Stimulated activated CD8-positive, alpha-beta memory T cell treated with anti-CD3 and anti-CD28 coated beads, Interleukin-15, amount 100 ng/mL, for 24 hours (primary cell): ENCODE measurements at regions not wholly inside any gene's neighbourhood (a gene's known extent, or its start where the extent isn't known, plus 50 kb on each side); places are given as distances from the start of the nearest gene placed in this dataset.
"Not testable (repeated sequence)": the region's sequence is repeated elsewhere in the genome, so short reads cannot be mapped to it uniquely, and the experiment has no call there.

Experiments
- DNase-seq: peaks from one replicate; pipeline ENCODE4 v3.0.0-alpha.2; 2020; ENCODE audit warnings: low read depth

DNA sequence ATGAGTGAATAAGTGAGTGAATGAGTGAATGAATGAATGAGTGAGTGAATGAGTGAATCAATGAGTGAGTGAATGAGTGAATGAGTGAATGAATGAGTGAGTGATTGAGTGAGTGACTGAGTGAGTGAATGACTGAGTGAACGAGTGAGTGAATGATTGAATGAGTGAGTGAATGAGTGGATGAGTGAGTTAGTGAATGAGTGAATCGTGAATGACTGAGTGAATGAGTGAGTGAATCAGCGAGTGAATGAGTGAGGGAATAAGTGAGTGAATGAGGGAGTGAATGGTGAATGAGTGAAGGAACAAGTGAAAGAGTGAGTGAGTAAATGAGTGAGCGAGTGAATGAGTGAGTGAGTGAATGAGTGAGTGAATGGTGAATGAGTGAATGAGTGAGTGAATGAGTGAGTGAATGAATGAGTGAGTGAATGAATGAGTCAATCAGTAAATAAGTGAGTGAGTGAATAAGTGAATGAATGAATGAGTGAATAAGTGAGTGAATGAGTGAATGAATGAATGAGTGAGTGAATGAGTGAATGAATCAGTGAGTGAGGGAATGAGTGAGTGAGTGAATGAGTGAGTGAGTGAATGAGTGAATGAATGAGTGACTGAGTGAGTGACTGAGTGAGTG lies 135.7 kb upstream of the ZNF469 start:
- not testable (repeated sequence) for DNase-seq

DNA sequence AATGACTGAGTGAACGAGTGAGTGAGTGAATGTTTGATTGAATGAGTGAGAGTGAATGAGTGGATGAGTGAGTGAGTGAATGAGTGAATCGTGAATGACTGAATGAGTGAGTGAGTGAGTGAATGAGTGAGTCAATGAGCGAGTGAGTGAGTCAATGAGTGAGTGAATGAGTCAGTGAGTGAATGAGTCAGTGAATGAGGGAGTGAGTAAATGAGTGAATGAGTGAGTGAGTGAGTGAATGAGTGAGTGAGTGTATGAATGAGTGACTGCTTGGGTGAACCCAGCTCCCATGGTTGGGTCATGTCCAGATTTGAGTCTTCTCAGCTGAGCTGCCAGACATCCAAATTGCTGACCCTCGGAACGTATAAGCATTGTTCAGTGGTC lies 135.2 kb upstream of the ZNF469 start:
- DNase-seq = not testable (repeated sequence)

- not testable (repeated sequence) for DNase-seq
These were observed 134.0 kb upstream of the ZNF469 start for GRCh38 chr16:88248761-88249160.

- DNase-seq = not testable (repeated sequence)
These were observed 132.4 kb upstream of the ZNF469 start for GRCh38 chr16:88250381-88250780.

DNA sequence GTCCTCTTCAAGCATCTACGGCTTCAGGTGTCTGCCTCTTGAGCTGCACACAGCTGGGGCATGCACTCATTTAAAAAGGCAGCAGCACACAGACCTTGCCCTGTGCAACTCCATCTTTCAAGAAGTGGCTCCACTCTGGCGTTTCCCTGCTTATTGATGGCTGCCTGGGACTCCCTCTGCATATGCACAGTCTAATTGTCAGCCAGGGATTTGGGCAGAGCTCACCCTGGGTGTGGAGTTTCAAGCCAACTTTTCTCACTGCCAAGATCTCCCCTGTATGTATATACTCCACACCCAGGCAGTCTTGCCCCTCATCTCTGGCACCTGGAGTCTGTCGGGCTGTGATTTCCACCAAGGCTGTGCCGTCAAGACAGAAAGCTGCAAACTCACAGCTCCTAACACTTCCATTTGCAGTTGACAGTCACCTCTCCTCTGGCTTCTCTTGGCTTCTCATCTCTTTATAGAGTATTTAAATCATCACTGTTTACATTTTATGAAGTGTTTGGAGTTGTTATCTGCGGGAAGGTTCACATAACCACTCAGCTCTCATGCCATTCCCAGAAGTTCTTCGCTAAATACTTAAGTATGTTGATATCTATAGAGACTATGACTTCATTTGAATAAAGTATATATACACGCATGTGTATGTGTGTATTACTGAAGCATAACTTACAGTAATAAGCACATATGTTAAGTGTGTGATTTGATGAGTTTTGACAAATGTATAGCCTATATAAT lies 130.5 kb upstream of the ZNF469 start:
- DNase-seq = not testable (repeated sequence)

DNA sequence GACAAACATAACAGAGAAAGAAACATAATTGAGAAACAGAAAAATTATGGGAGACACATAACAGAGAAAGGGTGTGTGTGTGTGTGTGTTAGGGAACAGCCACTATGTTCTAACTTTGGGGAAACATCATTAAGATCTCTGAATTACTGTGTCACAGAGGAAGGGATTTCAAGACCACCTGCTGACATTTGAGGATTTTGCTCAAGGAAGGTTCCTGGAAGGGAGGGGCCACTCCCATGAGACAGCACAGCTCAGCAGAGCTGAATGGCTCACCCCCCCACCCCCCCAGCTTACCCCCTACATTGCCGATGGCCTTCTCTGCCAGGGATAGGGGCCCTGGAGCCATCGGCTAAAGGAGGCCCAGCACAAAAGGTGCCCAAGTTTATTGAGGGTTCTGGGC lies 124.6 kb upstream of the ZNF469 start:
- DNase-seq = not testable (repeated sequence)

DNA sequence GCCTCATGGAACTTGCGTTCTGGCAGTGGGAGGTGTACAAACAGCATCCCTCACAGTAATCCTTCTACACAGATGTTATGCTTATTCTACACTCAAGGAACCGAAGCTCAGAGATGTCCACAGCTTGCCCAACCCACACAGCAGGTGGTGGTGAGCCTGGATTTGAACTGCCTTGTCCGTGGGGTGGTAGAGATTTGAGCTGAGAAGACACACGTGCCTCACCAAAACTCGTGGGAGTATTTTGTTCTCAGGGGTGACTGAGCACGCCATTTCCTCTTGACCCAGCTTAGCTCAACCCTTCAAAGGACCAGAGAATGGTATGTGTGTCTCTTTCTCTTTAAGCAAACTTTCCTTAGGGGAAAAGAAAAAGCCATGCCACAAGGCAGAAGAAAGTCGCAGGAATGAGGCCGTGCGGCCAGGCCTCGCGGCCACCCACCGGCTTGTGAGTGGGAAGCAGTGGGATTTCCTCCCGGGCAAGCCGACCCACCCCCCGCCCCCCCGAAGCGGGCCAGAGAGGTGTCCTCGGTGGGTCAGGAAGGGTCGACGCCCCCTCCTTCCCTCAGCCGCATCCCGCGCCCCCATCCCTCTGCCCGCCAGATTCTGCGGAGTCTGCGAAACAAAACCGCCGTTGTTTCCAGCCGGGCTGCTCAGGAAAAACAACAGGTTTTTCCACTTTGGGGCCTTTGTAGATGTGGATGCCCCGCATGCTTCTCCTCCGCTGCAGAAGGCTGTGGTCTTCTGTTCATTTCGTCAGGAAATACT lies 123.8 kb upstream of the ZNF469 start:
- not testable (repeated sequence) for DNase-seq

GRCh38 chr16:88259538-88259937 lies 123.2 kb upstream of the ZNF469 start:
- DNase-seq = not testable (repeated sequence)

GRCh38 chr16:88260146-88260545 lies 122.6 kb upstream of the ZNF469 start:
- DNase-seq = not testable (repeated sequence)

DNA sequence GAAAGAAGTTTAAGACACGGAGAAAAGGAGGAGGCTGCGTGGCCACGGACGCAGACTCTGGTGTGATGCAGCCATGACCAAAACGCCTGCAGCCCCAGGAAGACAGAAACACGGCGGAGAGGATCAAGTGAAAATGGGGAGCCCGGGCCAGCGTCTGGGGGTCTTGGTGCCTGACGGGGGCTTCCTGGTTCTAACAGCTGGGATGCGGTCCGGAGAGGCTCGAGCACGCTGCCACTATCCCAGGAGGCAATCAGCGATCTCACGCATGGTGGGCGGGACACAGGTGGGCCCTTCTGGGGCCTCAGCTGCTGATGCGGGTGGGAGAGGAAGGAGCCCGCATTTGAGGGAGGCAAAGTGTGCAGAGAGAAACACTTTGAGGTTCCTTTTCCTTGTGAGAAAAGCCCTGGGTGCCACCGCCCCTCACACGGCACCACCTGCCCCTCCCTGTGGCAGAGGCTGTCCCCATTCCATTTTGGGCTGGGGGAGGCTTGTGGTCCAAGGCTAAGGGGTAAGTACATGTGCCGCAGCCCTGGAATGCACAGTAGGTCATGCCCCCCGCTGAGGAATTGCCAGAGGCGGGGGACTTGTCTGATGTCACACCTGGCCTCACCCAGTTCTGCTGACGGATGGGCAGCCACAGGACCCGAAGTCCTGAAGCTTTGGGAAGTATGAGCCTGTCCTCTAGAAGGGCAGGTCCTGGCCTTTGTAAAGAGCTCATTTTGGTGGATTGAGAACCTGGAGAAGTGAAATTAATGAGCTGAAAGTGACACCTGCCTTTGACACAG lies 121.7 kb upstream of the ZNF469 start:
- DNase-seq = not testable (repeated sequence)

DNA sequence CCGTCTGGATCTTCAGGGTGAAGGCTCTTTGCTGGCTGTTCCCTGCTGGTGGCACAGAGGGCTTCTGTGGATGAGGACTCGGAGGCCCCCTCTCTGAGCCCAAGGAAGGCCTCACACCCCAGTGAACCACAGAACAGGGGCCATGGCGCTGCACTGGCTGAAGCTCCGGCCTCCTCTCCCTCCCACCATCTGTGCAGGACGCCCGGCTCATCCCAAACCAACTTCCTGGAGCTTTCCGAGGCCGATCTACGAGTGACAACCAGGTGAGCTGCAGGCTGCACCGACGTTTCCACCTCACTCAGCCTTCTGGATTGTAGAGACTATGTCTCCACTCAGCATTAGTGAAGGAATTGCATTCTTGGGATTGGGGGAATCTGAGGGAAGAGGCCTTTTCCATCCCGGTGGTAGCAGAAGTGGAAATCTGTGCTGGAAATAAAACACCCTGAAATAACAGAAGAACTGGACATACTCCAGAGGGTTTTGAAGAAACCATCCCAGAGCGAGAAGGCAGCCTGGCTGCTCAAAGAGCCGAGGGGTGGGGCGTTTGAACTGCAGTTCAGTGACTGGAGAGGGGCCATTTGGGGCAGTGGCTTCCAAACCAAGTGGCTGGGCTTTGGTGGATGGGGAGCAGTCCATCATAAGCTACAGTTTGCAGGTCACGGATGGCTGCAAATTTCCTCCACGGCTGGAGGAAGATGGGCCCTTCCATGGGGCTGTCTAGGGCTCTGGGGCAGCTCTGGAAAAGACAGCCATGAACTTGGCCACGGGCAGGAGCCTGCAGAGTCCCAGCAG lies 120.7 kb upstream of the ZNF469 start:
- DNase-seq = not testable (repeated sequence)

GRCh38 chr16:88262858-88263563 lies 119.7 kb upstream of the ZNF469 start:
- DNase-seq = not testable (repeated sequence)

- DNase-seq = not testable (repeated sequence)
These were observed 119.0 kb upstream of the ZNF469 start for GRCh38 chr16:88263681-88264287.

DNA sequence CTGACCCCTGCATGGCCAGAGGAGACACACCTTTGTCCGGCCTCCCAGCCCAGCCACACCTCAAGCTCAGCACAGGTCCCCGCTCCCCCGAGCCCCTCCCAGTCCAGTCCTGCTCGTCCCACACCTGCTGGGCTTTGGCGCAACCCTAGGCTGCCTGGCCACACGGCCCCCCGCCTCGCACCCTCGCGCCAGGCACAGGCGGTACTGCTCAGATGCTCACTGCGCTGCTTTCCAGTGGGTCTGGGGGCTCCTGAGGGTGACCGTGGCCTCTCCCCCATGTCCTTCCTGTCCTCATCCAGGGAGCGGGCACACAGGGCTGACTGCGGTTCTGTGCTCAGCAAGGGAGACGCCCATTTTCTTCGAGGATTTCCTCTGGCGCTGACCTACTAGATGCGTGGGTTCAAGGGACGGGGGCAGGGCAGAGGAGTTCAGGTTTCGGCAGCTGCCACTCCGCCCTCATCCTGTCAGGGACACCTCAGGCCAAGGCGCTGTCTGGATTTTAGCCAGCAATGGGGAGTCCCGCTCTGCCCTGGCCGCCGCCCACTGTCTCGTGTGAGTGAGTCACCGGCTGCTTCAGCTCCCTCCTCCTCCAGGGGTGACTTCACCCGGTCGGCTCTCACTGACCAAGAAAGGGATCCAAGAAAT lies 118.0 kb upstream of the ZNF469 start:
- peak; percentile 14 for DNase-seq

DNA sequence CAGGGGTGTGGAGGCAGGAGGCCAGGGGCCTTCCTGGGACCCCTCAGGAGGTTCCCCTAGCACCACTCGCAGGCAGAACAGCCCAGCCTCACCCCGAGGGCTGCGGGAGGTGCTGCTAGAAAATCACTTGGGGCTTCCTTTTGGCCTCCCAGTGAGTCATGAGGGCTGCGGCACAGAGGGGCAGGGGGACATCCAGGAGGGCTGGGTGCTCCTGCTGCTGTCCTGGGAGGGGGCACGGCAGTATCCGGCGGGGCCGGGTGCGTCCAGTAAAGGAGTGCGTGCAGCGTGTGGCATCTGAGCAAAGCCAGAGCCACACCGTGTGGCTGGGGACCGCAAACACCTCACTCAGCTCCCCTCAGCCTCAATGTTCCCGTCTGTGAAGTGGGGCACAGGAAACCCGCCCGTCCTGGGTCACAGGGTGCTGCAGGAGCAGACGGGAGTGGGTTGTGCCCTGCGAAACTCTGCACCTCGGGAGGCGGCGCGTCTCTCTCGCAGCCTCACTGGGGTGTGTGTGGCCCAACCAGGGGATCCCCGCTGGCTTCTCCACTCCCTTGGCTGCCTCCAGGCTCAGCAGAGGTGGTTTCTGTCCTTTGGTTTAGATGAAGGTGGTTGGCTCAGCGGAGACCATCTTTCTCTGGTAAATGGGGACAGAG lies 117.3 kb upstream of the ZNF469 start:
- DNase-seq = not testable (repeated sequence)

GRCh38 chr16:88266036-88266435 lies 116.7 kb upstream of the ZNF469 start:
- not testable (repeated sequence) for DNase-seq

DNA sequence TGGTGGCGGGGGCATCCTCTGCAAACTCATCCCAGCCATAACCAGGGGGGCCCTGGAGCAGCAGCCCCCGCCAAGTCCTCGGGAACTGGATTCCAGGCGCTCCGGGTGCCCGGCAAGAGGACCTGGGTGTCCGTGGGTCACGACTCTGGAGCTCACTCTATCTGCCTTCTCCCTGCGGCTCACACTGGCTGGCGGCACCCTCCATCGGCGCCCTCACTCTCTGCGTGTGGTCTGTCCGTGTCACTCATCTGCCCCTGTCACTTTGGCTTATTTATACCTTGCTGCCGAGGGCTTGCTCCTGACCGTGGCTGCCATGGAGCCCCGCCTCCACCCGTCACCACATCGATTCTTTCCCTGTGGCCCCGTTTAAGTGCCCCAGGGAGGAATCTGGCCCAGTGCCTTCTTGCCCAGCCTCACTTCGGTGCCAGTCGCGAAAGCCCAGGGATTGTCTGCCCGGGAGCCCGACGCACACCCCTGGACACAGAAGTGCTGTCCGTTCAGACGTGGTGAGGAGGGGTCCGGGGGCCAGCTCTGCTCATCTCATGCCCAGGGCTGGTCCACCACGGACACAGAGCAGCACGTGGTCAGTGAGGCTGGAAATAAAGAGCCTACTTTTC lies 115.7 kb upstream of the ZNF469 start:
- DNase-seq = not testable (repeated sequence)

DNA sequence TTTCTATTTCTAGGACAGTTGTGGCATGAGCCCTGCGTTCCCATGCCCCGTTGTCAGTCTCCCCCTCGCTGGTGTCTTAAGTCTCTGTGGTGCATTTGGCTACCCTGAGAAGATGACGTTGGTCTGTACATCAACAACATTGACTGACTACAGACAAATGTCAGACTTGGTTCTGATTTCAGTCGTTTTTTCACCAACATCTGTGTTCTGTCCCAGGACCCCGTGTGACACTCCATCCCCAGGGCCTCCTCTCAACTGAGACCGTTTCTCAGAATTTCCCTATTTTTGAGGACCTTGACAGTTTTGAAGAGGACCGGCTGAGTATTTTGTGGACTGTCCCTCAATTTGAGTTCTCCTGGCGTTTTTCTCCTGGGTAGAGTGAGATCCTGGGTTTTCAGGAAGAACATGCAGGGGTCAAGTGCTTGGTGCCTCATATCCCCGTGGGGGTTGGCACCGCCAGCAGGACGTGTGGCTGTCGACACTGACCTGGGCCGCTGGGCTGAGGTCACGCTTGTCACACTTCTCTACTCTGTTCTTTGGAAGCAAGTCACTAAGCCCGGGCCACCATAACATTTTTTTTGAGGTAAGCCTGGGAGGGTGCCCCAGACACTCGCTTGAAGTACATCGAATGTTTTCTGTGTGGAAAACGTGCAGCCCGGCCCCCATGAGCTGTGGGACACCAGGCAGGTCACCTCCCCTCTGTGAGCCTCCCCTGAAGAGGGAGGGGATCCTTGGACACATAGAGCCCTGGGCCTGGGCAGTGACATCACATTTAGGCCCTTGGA lies 114.4 kb upstream of the ZNF469 start:
- not testable (repeated sequence) for DNase-seq
